B cell (primary cell): ENCODE measurements at regions not wholly inside any gene's neighbourhood (a gene's known extent, or its start where the extent isn't known, plus 50 kb on each side); places are given as distances from the start of the nearest gene placed in this dataset.

Experiments used
- ATAC-seq: fragments of 200-7000 bp; cut with Tn5 transposase; one replicate; pipeline ENCODE4 v1.10.0; 2021; ENCODE audit warnings: low read depth, mild to moderate bottlenecking, moderate number of reproducible peaks, moderate library complexity
- CTCF ChIA-PET: fragments of 350-600 bp; sonication (Branson Sonifier 250); formaldehyde crosslinking; loops from one replicate; lab custom pipeline; 2021; ENCODE audit warnings: antibody characterized with exemption, inconsistent platforms; lab: Charles Lee
- POLR2A ChIA-PET: fragments of 350-600 bp; sonication (Branson Sonifier 250); formaldehyde crosslinking; loops from one replicate; lab custom pipeline; 2021; ENCODE audit warnings: antibody characterized with exemption; lab: Charles Lee
- DNase-seq: peaks from one replicate; pipeline ENCODE4 v3.0.0; 2013
- H2AFZ ChIP-seq: 2 replicates; pipeline ENCODE4 v1.6.1; 2012; ENCODE audit warnings: mild to moderate bottlenecking, low read depth, low read length; ENCODE audit not compliant: insufficient read depth, poor library complexity, severe bottlenecking
- H3K27ac ChIP-seq, 2 donors: 1 replicate in 1 of 2; 2 replicates in 1 of 2; pipeline ENCODE4 v1.5.1; 2012 to 2013; ENCODE audit warnings: low read length in 2 of 2, mild to moderate bottlenecking in 2 of 2, moderate library complexity in 1 of 2
- H3K27me3 ChIP-seq, 4 experiments: fragments of 200-600 bp in 1 of 4; sonication (generic) in 1 of 4; replicated peaks in 1 of 4; 1 replicate in 2 of 4; 2 replicates in 2 of 4; pipeline versions ENCODE4 v1.6.1 to v1.7.0; 2013 to 2016; ENCODE audit warnings: low read length in 3 of 4, mild to moderate bottlenecking in 2 of 4, mixed read lengths in 1 of 4, moderate library complexity in 1 of 4; ENCODE audit not compliant: insufficient read depth in 4 of 4, control insufficient read depth in 3 of 4; ENCODE audit errors: control extremely low read depth in 1 of 4
- H3K36me3 ChIP-seq, 2 experiments: replicated peaks in 1 of 2; 1 replicate in 1 of 2; 2 replicates in 1 of 2; pipeline versions ENCODE4 v1.6.1 to v1.7.1; 2013; ENCODE audit warnings: low read length in 1 of 2; ENCODE audit not compliant: insufficient read depth in 2 of 2, control insufficient read depth in 1 of 2; ENCODE audit errors: control extremely low read depth in 1 of 2, extremely low read depth in 1 of 2
- H3K4me1 ChIP-seq, 2 donors: fragments of 200-600 bp in 1 of 2; sonication (generic) in 1 of 2; 1 replicate in 1 of 2; 2 replicates in 1 of 2; pipeline versions ENCODE4 v1.5.1 to v1.6.1; 2013 to 2017; ENCODE audit warnings: low read length in 2 of 2; ENCODE audit not compliant: control insufficient read depth in 2 of 2, insufficient read depth in 2 of 2
- H3K4me2 ChIP-seq: replicated peaks from 2 replicates; pipeline ENCODE3; 2012; ENCODE audit warnings: mild to moderate bottlenecking, low read depth, low read length; ENCODE audit not compliant: poor library complexity, severe bottlenecking
- H3K4me3 ChIP-seq, 5 experiments: fragments of 200-600 bp in 1 of 5; sonication (generic) in 1 of 5; 1 replicate in 3 of 5; 2 replicates in 2 of 5; pipeline versions ENCODE4 v1.5.1 to v1.7.0; 2011 to 2016; ENCODE audit warnings: low read length in 4 of 5, mild to moderate bottlenecking in 4 of 5, low read depth in 2 of 5, control low read depth in 1 of 5, moderate library complexity in 1 of 5; ENCODE audit not compliant: insufficient read depth in 1 of 5; ENCODE audit errors: control extremely low read depth in 1 of 5, extremely low read depth in 1 of 5
- H3K79me2 ChIP-seq: fragments of 200-600 bp; sonication (generic); one replicate; pipeline ENCODE4 v1.6.0; 2016; ENCODE audit warnings: low read length; ENCODE audit not compliant: control insufficient read depth, insufficient read depth
- H3K9ac ChIP-seq: fragments of 200-600 bp; sonication (generic); 2 replicates; pipeline ENCODE4 v1.6.1; 2017; ENCODE audit warnings: mild to moderate bottlenecking, low read length, moderate library complexity
- H3K9me3 ChIP-seq, 3 donors: one replicate each; pipeline versions ENCODE4 v1.6.1 to v1.7.1; 2013; ENCODE audit warnings: low read length in 2 of 3; ENCODE audit not compliant: control insufficient read depth in 2 of 3, insufficient read depth in 1 of 3; ENCODE audit errors: control extremely low read depth in 1 of 3
- H4K20me1 ChIP-seq: 2 replicates; pipeline ENCODE4 v1.6.0; 2012; ENCODE audit warnings: mild to moderate bottlenecking, low read length; ENCODE audit not compliant: insufficient read depth, control insufficient read depth, poor library complexity, severe bottlenecking
- H3K27ac Mint-ChIP-seq: one replicate; pipeline ENCODE4 v1.8.0; 2021; ENCODE audit warnings: mixed read lengths
- H3K27me3 Mint-ChIP-seq: one replicate; pipeline ENCODE4 v1.8.0; 2021; ENCODE audit warnings: mixed read lengths
- H3K4me1 Mint-ChIP-seq: one replicate; pipeline ENCODE4 v1.8.0; 2021; ENCODE audit warnings: mixed read lengths
- H3K4me3 Mint-ChIP-seq: one replicate; pipeline ENCODE4 v1.8.0; 2021; ENCODE audit warnings: mixed read lengths
- H3K9me3 Mint-ChIP-seq: one replicate; pipeline ENCODE4 v1.8.0; 2022; ENCODE audit warnings: mixed read lengths; ENCODE audit not compliant: insufficient read depth
- CTCF ChIP-seq: fragments of 200-600 bp; IDR thresholded peaks from one replicate; pipeline ENCODE4 v1.8.0; 2022; ENCODE audit warnings: antibody characterized with exemption, mild to moderate bottlenecking
- EZH2 ChIP-seq: IDR thresholded peaks from 2 replicates; pipeline ENCODE4 v1.6.1; 2012; ENCODE audit warnings: borderline replicate concordance, low read depth, mild to moderate bottlenecking, moderate library complexity, low read length; ENCODE audit not compliant: insufficient read depth, poor library complexity, severe bottlenecking
- WGBS: methylation state at CpG from one replicate; pipeline ENCODE4 v1.1.5; 2013; ENCODE audit warnings: missing lambda C conversion rate; ENCODE audit not compliant: insufficient coverage; 5-methylcytosine and 5-hydroxymethylcytosine counted together
- intact Hi-C: fragments of 100-400 bp; cut with micrococcal nuclease; formaldehyde crosslinking; loops from one replicate; pipeline ENCODE4 v1.10.0; 2022

GRCh38 chr7:10300577-10300976 lies 673.1 kb upstream of the PHF14 start:
- no peaks in the 10 kb centered on the region for H3K79me2 ChIP-seq
- H3K9me3 ChIP-seq: no peaks in the 10 kb centered on the region
- H3K27ac Mint-ChIP-seq: no peak overlapping the region
- ATAC-seq (no peak), DNase-seq (no peak)
- H3K27me3 Mint-ChIP-seq: no peaks in the 10 kb centered on the region
- TF ChIP-seq EZH2 (no peak), CTCF (no peak)
- H3K4me3 ChIP-seq: no peak overlapping the region
- no peaks in the 10 kb centered on the region for H3K4me1 ChIP-seq
- no peaks in the 10 kb centered on the region for H3K4me1 Mint-ChIP-seq
- no peaks in the 10 kb centered on the region for H3K9me3 Mint-ChIP-seq
- intact Hi-C loops: no loop called here
- H4K20me1 ChIP-seq: no peaks in the 10 kb centered on the region
- no peak overlapping the region for H3K4me2 ChIP-seq
- H3K27me3 ChIP-seq: no peaks in the 10 kb centered on the region
- no peaks in the 10 kb centered on the region for H3K36me3 ChIP-seq
- H3K27ac ChIP-seq: no peak overlapping the region
- ChIA-PET CTCF (no interaction called here), POLR2A (no interaction called here)
- H3K9ac ChIP-seq: no peak overlapping the region
- H3K4me3 Mint-ChIP-seq: no peak overlapping the region
- H2AFZ ChIP-seq: no peak overlapping the region
- whole genome bisulfite sequencing: 34% methylated on average over 4 of the region's 5 CpGs

GRCh38 chr7:10308276-10308675 lies 665.4 kb upstream of the PHF14 start:
- no peak overlapping the region for H3K27ac ChIP-seq
- no peaks in the 10 kb centered on the region for H4K20me1 ChIP-seq
- H3K36me3 ChIP-seq: no peaks in the 10 kb centered on the region
- intact Hi-C loops: no loop called here
- no peaks in the 10 kb centered on the region for H3K4me1 ChIP-seq
- H3K4me3 ChIP-seq: no peak overlapping the region
- H3K27me3 ChIP-seq: no peaks in the 10 kb centered on the region
- no peaks in the 10 kb centered on the region for H3K9me3 ChIP-seq
- no peaks in the 10 kb centered on the region for H3K27me3 Mint-ChIP-seq
- H3K9me3 Mint-ChIP-seq: peaks cover 3% of the 10 kb centered on the region
- CTCF ChIA-PET: no interaction called here
- no peak overlapping the region for H2AFZ ChIP-seq
- H3K4me1 Mint-ChIP-seq: no peaks in the 10 kb centered on the region
- DNase-seq (no peak), ATAC-seq (no peak)
- POLR2A ChIA-PET: no interaction called here
- no peak overlapping the region for H3K4me2 ChIP-seq
- H3K27ac Mint-ChIP-seq: no peak overlapping the region
- no peaks in the 10 kb centered on the region for H3K79me2 ChIP-seq
- no peak for TF ChIP-seq EZH2
- no peak overlapping the region for H3K9ac ChIP-seq
- H3K4me3 Mint-ChIP-seq: no peak overlapping the region
